K562 (cell line): ENCODE measurements at regions not wholly inside any gene's neighbourhood (a gene's known extent, or its start where the extent isn't known, plus 50 kb on each side); places are given as distances from the start of the nearest gene placed in this dataset.

Experiments
- ATAC-seq: fragments of 200-7000 bp; cut with Tn5 transposase; 3 replicates; pipeline ENCODE4 v1.9.1; 2020; ENCODE audit warnings: moderate library complexity
- BruUV-seq: library from RNA; stranded (reverse); fragments of 400-500 nt; replicated peaks from 2 replicates; lab custom pipeline; 2021; lab: Mats Ljungman, UMichigan
- CTCF ChIA-PET: fragments of 300-600 bp; formaldehyde crosslinking; extraction: SDS; loops from one replicate; lab custom pipeline; 2021; ENCODE audit warnings: low intra/inter-chr PET ratio; lab: Yijun Ruan, JAX
- POLR2A ChIA-PET: fragments of 300-600, 350-650 bp; sonication (Branson Sonifier 250); formaldehyde crosslinking; extraction: SDS; loops from one replicate; lab custom pipeline; 2021; ENCODE audit warnings: antibody characterized with exemption, inconsistent platforms; lab: Yijun Ruan, JAX
- DNase-seq, 4 experiments: peaks; one replicate each; pipeline versions ENCODE4 v3.0.0 to v3.0.0-alpha.2; 2011 to 2018; ENCODE audit warnings: low spot score in 3 of 4, mixed read lengths in 3 of 4; ENCODE audit errors: extremely low read depth in 1 of 4
- FAIRE-seq: peaks from 2 replicates; lab custom pipeline; 2011; peaks lifted over from hg19 to GRCh38; lab: Jason Lieb, UNC
- H2AFZ ChIP-seq: 2 replicates; pipeline ENCODE4 v1.6.0; 2011; ENCODE audit warnings: low read depth, low read length, control low read depth, inconsistent platforms
- H3K27ac ChIP-seq: fragments of 200-600 bp; 3 replicates; pipeline ENCODE4 v1.8.0; 2011; ENCODE audit warnings: low read depth, mild to moderate bottlenecking, control low read depth, inconsistent platforms, low read length, moderate library complexity, mixed read lengths; ENCODE audit errors: extremely low read depth
- H3K27me3 ChIP-seq, 2 experiments: fragments of 300-600 bp in 1 of 2; 2 replicates in 1 of 2; 3 replicates in 1 of 2; pipeline versions ENCODE4 v1.6.0 to v1.8.0; 2011; ENCODE audit warnings: inconsistent platforms in 2 of 2, low read length in 2 of 2, mild to moderate bottlenecking in 1 of 2, mixed read lengths in 1 of 2, moderate library complexity in 1 of 2; ENCODE audit not compliant: control insufficient read depth in 2 of 2, insufficient read depth in 2 of 2
- H3K36me3 ChIP-seq: fragments of 300-600 bp; 3 replicates; pipeline ENCODE4 v1.8.0; 2011; ENCODE audit warnings: mild to moderate bottlenecking, low read length, inconsistent platforms; ENCODE audit not compliant: control insufficient read depth, insufficient read depth
- H3K4me1 ChIP-seq, 2 experiments: fragments of 200-600 bp in 1 of 2; replicated peaks in 1 of 2; 2 replicates in 1 of 2; 3 replicates in 1 of 2; pipeline versions ENCODE4 v1.5.1 to v1.8.0; 2011; ENCODE audit warnings: inconsistent platforms in 2 of 2, low read length in 2 of 2, mild to moderate bottlenecking in 1 of 2, mixed read lengths in 1 of 2, moderate library complexity in 1 of 2; ENCODE audit not compliant: control insufficient read depth in 2 of 2, insufficient read depth in 2 of 2
- H3K4me2 ChIP-seq: 2 replicates; pipeline ENCODE4 v1.6.1; 2011; ENCODE audit warnings: low read length, control low read depth, inconsistent platforms, mixed read lengths; ENCODE audit not compliant: insufficient read depth
- H3K4me3 ChIP-seq: fragments of 200-600 bp; sonication (generic), shearing (Covaris generic); 2 replicates; pipeline ENCODE4 v1.5.1; 2016; ENCODE audit warnings: control low read depth, inconsistent platforms
- H3K79me2 ChIP-seq: fragments of 200-600 bp; 3 replicates; pipeline ENCODE4 v1.8.0; 2011; ENCODE audit warnings: low read length, inconsistent platforms; ENCODE audit not compliant: control insufficient read depth, insufficient read depth
- H3K9ac ChIP-seq, 2 experiments: 2 replicates each; pipeline versions ENCODE4 v1.6.0 to v1.6.1; 2011; ENCODE audit warnings: low read depth in 2 of 2, low read length in 2 of 2, control low read depth in 1 of 2, inconsistent platforms in 1 of 2, mild to moderate bottlenecking in 1 of 2, mixed read lengths in 1 of 2; ENCODE audit not compliant: insufficient read depth in 1 of 2
- H3K9me1 ChIP-seq: one replicate; pipeline ENCODE4 v1.6.0; 2011; ENCODE audit warnings: inconsistent platforms, mild to moderate bottlenecking, low read length, moderate library complexity; ENCODE audit not compliant: control insufficient read depth, insufficient read depth
- H3K9me3 ChIP-seq: replicated peaks from 2 replicates; pipeline ENCODE4 v1.5.1; 2011; ENCODE audit warnings: low read depth, low read length, inconsistent platforms; ENCODE audit not compliant: control insufficient read depth, insufficient read depth
- H4K20me1 ChIP-seq: replicated peaks from 2 replicates; pipeline ENCODE4 v1.6.1; 2011; ENCODE audit warnings: low read length, inconsistent platforms, mixed read lengths; ENCODE audit not compliant: control insufficient read depth, insufficient read depth
- CCAR2 ChIP-seq: fragments of 200-400 bp; formaldehyde crosslinking; IDR thresholded peaks from 2 replicates; pipeline ENCODE4 v1.6.1; 2017; ENCODE audit warnings: mild to moderate bottlenecking, low read depth, low read length
- COPS2 ChIP-seq: fragments of 450-650 bp; conservative IDR thresholded peaks from 2 replicates; pipeline ENCODE4 v1.6.1; 2016; ENCODE audit warnings: mild to moderate bottlenecking, moderate library complexity
- HOXB6 ChIP-seq: fragments of 250-450 bp; sonication (Bioruptor Pico); IDR thresholded peaks from 2 replicates; pipeline ENCODE4 v1.5.1; 2022; ENCODE audit warnings: mild to moderate bottlenecking, borderline replicate concordance
- KDM5B ChIP-seq: fragments of 200-600 bp; sonication (generic); IDR thresholded peaks from 2 replicates; pipeline ENCODE4 v1.6.1; 2012; ENCODE audit warnings: low read depth, mild to moderate bottlenecking, moderate library complexity, low read length, control low read depth, inconsistent platforms; ENCODE audit not compliant: insufficient replicate concordance
- MTA3 ChIP-seq: fragments of 450-650 bp; formaldehyde crosslinking; IDR thresholded peaks from 2 replicates; pipeline ENCODE4 v1.6.1; 2017; ENCODE audit warnings: mild to moderate bottlenecking, borderline replicate concordance
- MTF1 ChIP-seq: fragments of 250-450 bp; sonication (Bioruptor Pico); IDR thresholded peaks from 2 replicates; pipeline ENCODE4 v1.9.0; 2021; ENCODE audit warnings: moderate library complexity, mild to moderate bottlenecking, inconsistent platforms, borderline replicate concordance
- ZBTB8A ChIP-seq: fragments of 450-650 bp; IDR thresholded peaks from 2 replicates; pipeline ENCODE4 v1.6.1; 2018; ENCODE audit warnings: mild to moderate bottlenecking, moderate library complexity; ENCODE audit not compliant: partially characterized antibody
- ZFPM2 ChIP-seq: fragments of 250-450 bp; sonication (Bioruptor Pico); IDR thresholded peaks from 2 replicates; pipeline ENCODE4 v1.5.1; 2022; ENCODE audit warnings: mild to moderate bottlenecking
- ZNF140 ChIP-seq: fragments of 250-450 bp; sonication (Bioruptor Pico); IDR thresholded peaks from 2 replicates; pipeline ENCODE4 v1.8.0; 2021; ENCODE audit warnings: moderate library complexity, mild to moderate bottlenecking, inconsistent platforms
- ZNF239 ChIP-seq: fragments of 250-450 bp; sonication (Bioruptor Pico); IDR thresholded peaks from 2 replicates; pipeline ENCODE4 v1.4.0; 2020; ENCODE audit warnings: mild to moderate bottlenecking
- ZNF354B ChIP-seq: fragments of 250-450 bp; sonication (Bioruptor Pico); IDR thresholded peaks from 2 replicates; pipeline ENCODE4 v1.4.0; 2020
- in situ Hi-C: fragments of 300-500 bp; cut with MboI; formaldehyde crosslinking; loops from 4 replicates; pipeline ENCODE4 v1.15.0; 2018; ENCODE audit warnings: inconsistent platforms, mixed read lengths
- intact Hi-C: fragments of 100-400 bp; cut with micrococcal nuclease; formaldehyde crosslinking; loops from 2 replicates; pipeline ENCODE4 v1.14.2; 2022
- TF ChIP-seq, protein P1 (sequence below): fragments of 450-650 bp; formaldehyde crosslinking; IDR thresholded peaks from 2 replicates; pipeline ENCODE4 v1.4.0; 2020; ENCODE audit warnings: mild to moderate bottlenecking, moderate library complexity
- TF ChIP-seq, protein P2 (sequence below): fragments of 250-450 bp; sonication (Bioruptor Pico); IDR thresholded peaks from 2 replicates; pipeline ENCODE4 v1.4.0; 2020; ENCODE audit warnings: mild to moderate bottlenecking, moderate library complexity, borderline replicate concordance

DNA sequence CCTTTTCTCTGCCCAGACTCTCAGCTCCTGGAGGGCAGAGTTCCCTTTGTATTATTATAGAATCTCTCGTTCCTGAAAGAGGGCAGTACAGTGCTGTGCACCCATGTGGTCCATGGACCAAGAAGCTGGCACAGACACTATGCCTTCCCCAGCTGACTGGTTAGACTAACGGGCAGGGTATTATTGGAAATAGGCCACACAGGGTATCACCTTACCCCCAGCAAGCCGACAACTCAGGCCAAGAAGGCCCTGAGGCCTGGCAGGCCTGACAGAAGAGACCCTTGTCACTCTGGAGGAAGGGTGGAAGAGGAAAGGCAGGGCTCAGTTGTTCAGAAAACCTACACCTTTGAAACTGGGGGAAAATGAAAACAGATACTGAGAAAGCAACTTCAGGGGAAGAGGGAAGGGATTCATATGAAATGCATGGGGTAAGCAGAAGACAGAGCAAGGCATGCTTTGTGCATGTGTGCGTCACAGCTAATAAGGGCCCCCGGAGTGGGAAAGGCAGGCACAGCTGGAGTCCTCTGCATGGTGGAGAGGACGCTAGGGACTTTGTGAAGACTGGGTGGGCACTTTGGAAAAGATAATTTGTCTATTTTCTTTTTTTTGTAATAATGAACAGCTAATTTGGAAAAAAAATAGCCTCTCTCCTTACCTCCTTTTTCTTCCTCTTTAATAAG lies 476.8 kb upstream of the CELF4 start (continued):
- no peak for TF ChIP-seq ZNF354B (CRISPR knock-in tag)
- TF ChIP-seq, all 486 proteins: peak for 0

DNA sequence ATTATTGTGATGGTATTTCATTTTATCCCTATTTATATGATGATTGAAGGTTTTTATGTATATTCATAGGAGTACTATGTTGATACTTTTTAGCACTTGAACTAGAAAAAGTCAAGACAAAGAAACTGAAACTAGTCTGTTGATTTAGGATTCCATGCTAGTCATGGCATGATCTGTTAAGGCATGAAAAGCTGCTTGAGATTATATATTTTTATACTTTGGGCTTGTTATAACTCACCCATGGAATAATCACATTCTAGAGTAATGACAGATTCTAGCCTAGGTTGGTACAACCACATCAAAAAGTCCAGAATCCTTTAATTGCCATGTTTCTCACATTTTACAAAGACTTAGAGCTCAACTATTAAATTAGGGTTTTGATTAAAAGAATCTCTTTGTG lies 472.6 kb upstream of the CELF4 start:
- Histone ChIP-seq H3K4me3 (no peak overlapping the region), H3K36me3 (no peaks in the 10 kb centered on the region), H4K20me1 (no peaks in the 10 kb centered on the region; the same call in 1 of the 2 replicates), H2AFZ (no peak overlapping the region), H3K4me2 (no peak overlapping the region), H3K4me1 (no peaks in the 10 kb centered on the region), H3K27me3 (no peaks in the 10 kb centered on the region), H3K9me3 (no peaks in the 10 kb centered on the region), H3K9ac (no peak overlapping the region), H3K27ac (no peak overlapping the region), H3K9me1 (no peaks in the 10 kb centered on the region), H3K79me2 (no peaks in the 10 kb centered on the region)
- in situ Hi-C loops (no loop called here), intact Hi-C loops (no loop called here)
- POLR2A ChIA-PET, result no interaction called here
- BruUV-seq, result no TSS peak
- FAIRE-seq (no peak), DNase-seq (no peak), ATAC-seq (no peak)
- CTCF ChIA-PET, result no interaction called here
- TF ChIP-seq ZFPM2 (CRISPR knock-in tag) (no peak), ZNF239 (CRISPR knock-in tag) (no peak), KDM5B (no peak), HOXB6 (no peak), CCAR2 (no peak), COPS2 (no peak), MTA3 (no peak), ZNF140 (CRISPR knock-in tag) (no peak), ZBTB8A (no peak), MTF1 (CRISPR knock-in tag) (no peak)
- TF ChIP-seq, protein P1, sequence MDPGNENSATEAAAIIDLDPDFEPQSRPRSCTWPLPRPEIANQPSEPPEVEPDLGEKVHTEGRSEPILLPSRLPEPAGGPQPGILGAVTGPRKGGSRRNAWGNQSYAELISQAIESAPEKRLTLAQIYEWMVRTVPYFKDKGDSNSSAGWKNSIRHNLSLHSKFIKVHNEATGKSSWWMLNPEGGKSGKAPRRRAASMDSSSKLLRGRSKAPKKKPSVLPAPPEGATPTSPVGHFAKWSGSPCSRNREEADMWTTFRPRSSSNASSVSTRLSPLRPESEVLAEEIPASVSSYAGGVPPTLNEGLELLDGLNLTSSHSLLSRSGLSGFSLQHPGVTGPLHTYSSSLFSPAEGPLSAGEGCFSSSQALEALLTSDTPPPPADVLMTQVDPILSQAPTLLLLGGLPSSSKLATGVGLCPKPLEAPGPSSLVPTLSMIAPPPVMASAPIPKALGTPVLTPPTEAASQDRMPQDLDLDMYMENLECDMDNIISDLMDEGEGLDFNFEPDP (CRISPR knock-in tag), result no peak
- TF ChIP-seq, protein P2, sequence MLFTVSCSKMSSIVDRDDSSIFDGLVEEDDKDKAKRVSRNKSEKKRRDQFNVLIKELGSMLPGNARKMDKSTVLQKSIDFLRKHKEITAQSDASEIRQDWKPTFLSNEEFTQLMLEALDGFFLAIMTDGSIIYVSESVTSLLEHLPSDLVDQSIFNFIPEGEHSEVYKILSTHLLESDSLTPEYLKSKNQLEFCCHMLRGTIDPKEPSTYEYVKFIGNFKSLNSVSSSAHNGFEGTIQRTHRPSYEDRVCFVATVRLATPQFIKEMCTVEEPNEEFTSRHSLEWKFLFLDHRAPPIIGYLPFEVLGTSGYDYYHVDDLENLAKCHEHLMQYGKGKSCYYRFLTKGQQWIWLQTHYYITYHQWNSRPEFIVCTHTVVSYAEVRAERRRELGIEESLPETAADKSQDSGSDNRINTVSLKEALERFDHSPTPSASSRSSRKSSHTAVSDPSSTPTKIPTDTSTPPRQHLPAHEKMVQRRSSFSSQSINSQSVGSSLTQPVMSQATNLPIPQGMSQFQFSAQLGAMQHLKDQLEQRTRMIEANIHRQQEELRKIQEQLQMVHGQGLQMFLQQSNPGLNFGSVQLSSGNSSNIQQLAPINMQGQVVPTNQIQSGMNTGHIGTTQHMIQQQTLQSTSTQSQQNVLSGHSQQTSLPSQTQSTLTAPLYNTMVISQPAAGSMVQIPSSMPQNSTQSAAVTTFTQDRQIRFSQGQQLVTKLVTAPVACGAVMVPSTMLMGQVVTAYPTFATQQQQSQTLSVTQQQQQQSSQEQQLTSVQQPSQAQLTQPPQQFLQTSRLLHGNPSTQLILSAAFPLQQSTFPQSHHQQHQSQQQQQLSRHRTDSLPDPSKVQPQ (CRISPR knock-in tag), result no peak
